Stimulated activated memory B cell treated with anti-CD40 and anti-IgM and Interleukin-4, amounts not matched to agents 10 μg/mL and 1 μg/mL and 100 μg/mL, for 72 hours (primary cell): ENCODE measurements at regions not wholly inside any gene's neighbourhood (a gene's known extent, or its start where the extent isn't known, plus 50 kb on each side); places are given as distances from the start of the nearest gene placed in this dataset.
A peak's percentile ranks its signal among the peaks of the same experiment; 100 is the strongest.

Experiments
- ATAC-seq: fragments of 150-1000 bp; cut with Tn5 transposase; 2 replicates; pipeline ENCODE4 v1.10.0; 2021
- H3K27ac Mint-ChIP-seq: one replicate; pipeline ENCODE4 v1.8.0; 2022; ENCODE audit warnings: mild to moderate bottlenecking, mixed read lengths
- H3K27me3 Mint-ChIP-seq: one replicate; pipeline ENCODE4 v1.8.0; 2022; ENCODE audit warnings: mixed read lengths
- H3K36me3 Mint-ChIP-seq: one replicate; pipeline ENCODE4 v1.8.0; 2022; ENCODE audit warnings: mixed read lengths
- H3K4me1 Mint-ChIP-seq: one replicate; pipeline ENCODE4 v1.8.0; 2022; ENCODE audit warnings: mixed read lengths
- H3K4me3 Mint-ChIP-seq: one replicate; pipeline ENCODE4 v1.8.0; 2022; ENCODE audit warnings: mild to moderate bottlenecking, moderate library complexity, mixed read lengths
- H3K9me3 Mint-ChIP-seq: one replicate; pipeline ENCODE4 v1.8.0; 2022; ENCODE audit warnings: mixed read lengths

GRCh38 chr16:85379041-85380001 lies 233.8 kb upstream of the GSE1 start:
- no peak for ATAC-seq
- Mint-ChIP-seq H3K27me3 (peaks cover 62% of the 10 kb centered on the region), H3K27ac (no peak overlapping the region), H3K9me3 (peaks cover 3% of the 10 kb centered on the region), H3K4me1 (no peaks in the 10 kb centered on the region), H3K4me3 (no peak overlapping the region), H3K36me3 (no peaks in the 10 kb centered on the region)

GRCh38 chr16:85380002-85380395 lies 233.1 kb upstream of the GSE1 start:
- no peak overlapping the region for H3K4me3 Mint-ChIP-seq
- ATAC-seq: no peak
- peaks cover 62% of the 10 kb centered on the region for H3K27me3 Mint-ChIP-seq
- no peaks in the 10 kb centered on the region for H3K4me1 Mint-ChIP-seq
- H3K9me3 Mint-ChIP-seq: peaks cover 3% of the 10 kb centered on the region
- H3K27ac Mint-ChIP-seq: no peak overlapping the region
- no peaks in the 10 kb centered on the region for H3K36me3 Mint-ChIP-seq

- ATAC-seq: no peak
- Mint-ChIP-seq H3K36me3 (no peaks in the 10 kb centered on the region), H3K27me3 (peaks cover 60% of the 10 kb centered on the region), H3K4me3 (no peak overlapping the region), H3K4me1 (no peaks in the 10 kb centered on the region), H3K9me3 (peaks cover 3% of the 10 kb centered on the region), H3K27ac (no peak overlapping the region)
Observed at GRCh38 chr16:85380905-85381737, 232.0 kb upstream of the GSE1 start.

GRCh38 chr16:85381738-85382592 lies 231.2 kb upstream of the GSE1 start:
- H3K27ac Mint-ChIP-seq: no peak overlapping the region
- no peaks in the 10 kb centered on the region for H3K4me1 Mint-ChIP-seq
- no peak overlapping the region for H3K4me3 Mint-ChIP-seq

GRCh38 chr16:85382717-85383118 lies 230.4 kb upstream of the GSE1 start:
- no peak overlapping the region for H3K4me3 Mint-ChIP-seq
- ATAC-seq: no peak
- H3K9me3 Mint-ChIP-seq: peaks cover 6% of the 10 kb centered on the region
- H3K36me3 Mint-ChIP-seq: no peaks in the 10 kb centered on the region
- H3K27me3 Mint-ChIP-seq: peaks cover 58% of the 10 kb centered on the region
- no peak overlapping the region for H3K27ac Mint-ChIP-seq
- H3K4me1 Mint-ChIP-seq: no peaks in the 10 kb centered on the region

More at GRCh38 chr16:85381738-85382592, 231.2 kb upstream of the GSE1 start:
- Mint-ChIP-seq H3K9me3 (peaks cover 3% of the 10 kb centered on the region), H3K27me3 (peaks cover 59% of the 10 kb centered on the region), H3K36me3 (no peaks in the 10 kb centered on the region)
- no peak for ATAC-seq

- H3K27ac Mint-ChIP-seq: no peak overlapping the region
Observed at GRCh38 chr16:85383836-85384832, 229.0 kb upstream of the GSE1 start.

GRCh38 chr16:85384833-85385462 lies 228.2 kb upstream of the GSE1 start:
- Mint-ChIP-seq H3K27me3 (peaks cover 58% of the 10 kb centered on the region), H3K4me3 (no peak overlapping the region), H3K27ac (no peak overlapping the region), H3K9me3 (peaks cover 13% of the 10 kb centered on the region), H3K4me1 (no peaks in the 10 kb centered on the region), H3K36me3 (no peaks in the 10 kb centered on the region)
- ATAC-seq: peak; percentile 28

More at GRCh38 chr16:85383836-85384832, 229.0 kb upstream of the GSE1 start:
- no peak overlapping the region for H3K4me3 Mint-ChIP-seq
- H3K36me3 Mint-ChIP-seq: no peaks in the 10 kb centered on the region
- peaks cover 13% of the 10 kb centered on the region for H3K9me3 Mint-ChIP-seq
- no peak for ATAC-seq
- H3K4me1 Mint-ChIP-seq: no peaks in the 10 kb centered on the region
- H3K27me3 Mint-ChIP-seq: peaks cover 58% of the 10 kb centered on the region

GRCh38 chr16:85385463-85386331 lies 227.4 kb upstream of the GSE1 start:
- peak; percentile 28 for ATAC-seq
- Mint-ChIP-seq H3K36me3 (no peaks in the 10 kb centered on the region), H3K4me3 (no peak overlapping the region), H3K9me3 (peaks cover 13% of the 10 kb centered on the region), H3K27ac (no peak overlapping the region), H3K4me1 (no peaks in the 10 kb centered on the region), H3K27me3 (peaks cover 53% of the 10 kb centered on the region)

- peaks cover 13% of the 10 kb centered on the region for H3K9me3 Mint-ChIP-seq
- H3K4me3 Mint-ChIP-seq: no peak overlapping the region
- H3K4me1 Mint-ChIP-seq: no peaks in the 10 kb centered on the region
- no peaks in the 10 kb centered on the region for H3K36me3 Mint-ChIP-seq
- no peak for ATAC-seq
- no peak overlapping the region for H3K27ac Mint-ChIP-seq
- H3K27me3 Mint-ChIP-seq: peaks cover 44% of the 10 kb centered on the region
Observed at GRCh38 chr16:85386467-85387170, 226.5 kb upstream of the GSE1 start.

GRCh38 chr16:85387171-85387507 lies 226.0 kb upstream of the GSE1 start:
- Mint-ChIP-seq H3K9me3 (peaks cover 13% of the 10 kb centered on the region), H3K27ac (no peak overlapping the region), H3K27me3 (peaks cover 39% of the 10 kb centered on the region), H3K36me3 (no peaks in the 10 kb centered on the region), H3K4me3 (no peak overlapping the region), H3K4me1 (no peaks in the 10 kb centered on the region)
- ATAC-seq: no peak

- H3K27me3 Mint-ChIP-seq: peaks cover 37% of the 10 kb centered on the region
- no peaks in the 10 kb centered on the region for H3K4me1 Mint-ChIP-seq
- no peak overlapping the region for H3K4me3 Mint-ChIP-seq
- H3K27ac Mint-ChIP-seq: no peak overlapping the region
- H3K36me3 Mint-ChIP-seq: no peaks in the 10 kb centered on the region
- peaks cover 13% of the 10 kb centered on the region for H3K9me3 Mint-ChIP-seq
- no peak for ATAC-seq
Observed at GRCh38 chr16:85387731-85388295, 225.3 kb upstream of the GSE1 start.
